Activated B cell treated with CpG ODN at 0.5 μM for 24 hours (primary cell): ENCODE measurements at regions not wholly inside any gene's neighbourhood (a gene's known extent, or its start where the extent isn't known, plus 50 kb on each side); places are given as distances from the start of the nearest gene placed in this dataset.

Experiments used
- ATAC-seq: fragments of 200-7000 bp; cut with Tn5 transposase; one replicate; pipeline ENCODE4 v1.10.0; 2021; ENCODE audit warnings: low read depth, mild to moderate bottlenecking, moderate library complexity
- CTCF ChIA-PET: fragments of 350-600 bp; sonication (Branson Sonifier 250); formaldehyde crosslinking; loops from one replicate; lab custom pipeline; 2021; ENCODE audit warnings: antibody characterized with exemption; lab: Charles Lee
- POLR2A ChIA-PET: fragments of 350-600 bp; sonication (Branson Sonifier 250); formaldehyde crosslinking; loops from one replicate; lab custom pipeline; 2021; ENCODE audit warnings: antibody characterized with exemption; lab: Charles Lee
- DNase-seq: peaks from one replicate; pipeline ENCODE4 v3.0.0; 2022
- H3K27ac Mint-ChIP-seq: one replicate; pipeline ENCODE4 v1.8.0; 2020; ENCODE audit warnings: mixed read lengths
- H3K27me3 Mint-ChIP-seq: one replicate; pipeline ENCODE4 v1.8.0; 2021; ENCODE audit warnings: mixed read lengths
- H3K36me3 Mint-ChIP-seq: one replicate; pipeline ENCODE4 v1.8.0; 2021; ENCODE audit warnings: low read depth, mixed read lengths
- H3K4me1 Mint-ChIP-seq: one replicate; pipeline ENCODE4 v1.8.0; 2021; ENCODE audit warnings: mixed read lengths
- H3K4me3 Mint-ChIP-seq: one replicate; pipeline ENCODE4 v1.8.0; 2020; ENCODE audit warnings: mild to moderate bottlenecking, mixed read lengths
- H3K9me3 Mint-ChIP-seq: one replicate; pipeline ENCODE4 v1.8.0; 2020; ENCODE audit warnings: mixed read lengths
- intact Hi-C: fragments of 100-400 bp; cut with micrococcal nuclease; formaldehyde crosslinking; loops from one replicate; pipeline ENCODE4 v1.15.1; 2024
- TF ChIP-seq, protein P1 (sequence below): fragments of 200-600 bp; IDR thresholded peaks from one replicate; pipeline ENCODE4 v1.8.0; 2022; ENCODE audit warnings: antibody characterized with exemption, mild to moderate bottlenecking

DNA sequence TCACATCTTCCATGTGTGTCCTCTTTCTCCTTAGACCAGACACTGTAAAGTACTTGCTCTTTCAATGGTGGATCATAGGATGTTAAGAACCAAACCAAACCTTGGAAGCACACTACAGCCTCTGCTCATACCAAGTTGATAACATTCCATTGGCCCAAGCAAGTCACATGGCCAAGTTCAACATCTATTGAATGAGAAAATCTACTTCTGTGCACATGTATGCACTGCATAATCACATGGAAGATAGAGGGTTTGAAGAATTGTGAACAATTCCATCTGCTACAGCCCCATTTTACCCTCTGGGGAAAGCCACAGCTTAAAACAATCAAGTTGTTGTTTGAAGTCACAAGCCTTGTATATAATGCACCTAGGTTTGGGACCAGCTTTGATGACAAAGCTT is 68.2 kb downstream of the MFAP3 start:
- H3K36me3 Mint-ChIP-seq, result no peaks in the 10 kb centered on the region
- H3K4me3 Mint-ChIP-seq, result no peak overlapping the region
- ATAC-seq (no peak), DNase-seq (no peak)
- peaks cover 13% of the 10 kb centered on the region for H3K27me3 Mint-ChIP-seq
- H3K9me3 Mint-ChIP-seq, result no peaks in the 10 kb centered on the region
- H3K27ac Mint-ChIP-seq, result no peak overlapping the region
- CTCF ChIA-PET, result no interaction called here
- intact Hi-C loops, result no loop called here
- POLR2A ChIA-PET, result no interaction called here
- TF ChIP-seq, protein P1, sequence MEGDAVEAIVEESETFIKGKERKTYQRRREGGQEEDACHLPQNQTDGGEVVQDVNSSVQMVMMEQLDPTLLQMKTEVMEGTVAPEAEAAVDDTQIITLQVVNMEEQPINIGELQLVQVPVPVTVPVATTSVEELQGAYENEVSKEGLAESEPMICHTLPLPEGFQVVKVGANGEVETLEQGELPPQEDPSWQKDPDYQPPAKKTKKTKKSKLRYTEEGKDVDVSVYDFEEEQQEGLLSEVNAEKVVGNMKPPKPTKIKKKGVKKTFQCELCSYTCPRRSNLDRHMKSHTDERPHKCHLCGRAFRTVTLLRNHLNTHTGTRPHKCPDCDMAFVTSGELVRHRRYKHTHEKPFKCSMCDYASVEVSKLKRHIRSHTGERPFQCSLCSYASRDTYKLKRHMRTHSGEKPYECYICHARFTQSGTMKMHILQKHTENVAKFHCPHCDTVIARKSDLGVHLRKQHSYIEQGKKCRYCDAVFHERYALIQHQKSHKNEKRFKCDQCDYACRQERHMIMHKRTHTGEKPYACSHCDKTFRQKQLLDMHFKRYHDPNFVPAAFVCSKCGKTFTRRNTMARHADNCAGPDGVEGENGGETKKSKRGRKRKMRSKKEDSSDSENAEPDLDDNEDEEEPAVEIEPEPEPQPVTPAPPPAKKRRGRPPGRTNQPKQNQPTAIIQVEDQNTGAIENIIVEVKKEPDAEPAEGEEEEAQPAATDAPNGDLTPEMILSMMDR, result no peak
- H3K4me1 Mint-ChIP-seq, result no peaks in the 10 kb centered on the region

DNA sequence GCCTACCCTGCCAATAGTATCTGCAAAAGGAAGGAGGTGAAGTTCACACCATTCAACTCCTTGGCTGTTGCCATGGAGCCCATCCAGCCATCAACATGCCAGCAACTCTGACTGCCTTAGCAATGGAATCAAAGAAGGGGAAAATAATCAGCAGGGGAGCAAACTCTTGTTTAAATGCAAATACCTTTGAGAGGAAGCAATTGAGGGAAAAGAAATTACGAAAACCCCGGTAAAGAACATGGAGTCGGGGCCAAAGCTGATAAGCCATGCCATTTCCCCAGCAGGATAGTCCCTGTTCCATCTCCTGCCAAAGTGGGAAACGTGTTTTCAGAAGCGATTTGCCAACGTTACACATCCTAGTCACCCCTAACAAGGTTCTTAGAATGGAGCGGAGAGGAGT is 69.0 kb downstream of the MFAP3 start:
- no peaks in the 10 kb centered on the region for H3K9me3 Mint-ChIP-seq
- ChIA-PET CTCF (no interaction called here), POLR2A (no interaction called here)
- intact Hi-C loops, result no loop called here
- no peak overlapping the region for H3K4me3 Mint-ChIP-seq
- TF ChIP-seq, protein P1, result no peak
- H3K36me3 Mint-ChIP-seq, result no peaks in the 10 kb centered on the region
- DNase-seq (no peak), ATAC-seq (no peak)
- no peaks in the 10 kb centered on the region for H3K4me1 Mint-ChIP-seq
- no peak overlapping the region for H3K27ac Mint-ChIP-seq
- H3K27me3 Mint-ChIP-seq, result peaks cover 14% of the 10 kb centered on the region

DNA sequence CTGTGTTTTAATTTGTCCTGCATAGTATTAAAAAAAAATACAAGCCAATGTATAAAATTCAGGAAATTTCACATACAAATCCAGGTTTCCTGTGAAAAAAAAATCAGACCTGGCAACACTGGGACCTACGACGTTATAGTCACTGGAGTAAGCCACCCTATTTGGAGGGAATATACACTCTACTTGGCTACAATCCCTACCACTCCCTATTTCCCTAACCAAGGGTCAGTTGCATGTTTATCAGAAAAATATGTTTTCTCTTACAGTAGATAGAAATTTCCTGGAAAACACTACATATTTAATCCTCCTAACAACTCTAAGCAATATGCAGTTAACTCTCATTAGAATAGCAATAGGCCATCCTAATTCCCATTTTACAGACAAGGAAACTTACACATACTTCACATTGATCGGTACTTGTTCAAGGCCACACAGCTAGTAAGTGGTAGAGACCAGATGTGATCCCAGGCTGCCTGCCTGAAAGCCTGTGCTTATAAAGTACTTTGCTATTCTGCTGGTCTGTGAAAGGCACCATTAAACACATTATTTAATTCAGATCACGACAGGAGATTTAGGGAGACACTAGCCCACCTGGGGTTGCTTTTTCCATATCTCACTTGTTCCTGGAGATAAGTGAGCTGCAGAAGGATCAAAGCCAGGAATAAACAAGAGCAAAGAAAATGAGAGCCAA is 70.8 kb downstream of the MFAP3 start:
- DNase-seq (no peak), ATAC-seq (no peak)
- Mint-ChIP-seq H3K36me3 (no peaks in the 10 kb centered on the region), H3K27ac (no peak overlapping the region), H3K9me3 (no peaks in the 10 kb centered on the region), H3K4me1 (no peaks in the 10 kb centered on the region), H3K27me3 (peaks cover 12% of the 10 kb centered on the region), H3K4me3 (no peak overlapping the region)
- intact Hi-C loops, result no loop called here
- ChIA-PET CTCF (no interaction called here), POLR2A (no interaction called here)
- TF ChIP-seq, protein P1, result no peak

DNA sequence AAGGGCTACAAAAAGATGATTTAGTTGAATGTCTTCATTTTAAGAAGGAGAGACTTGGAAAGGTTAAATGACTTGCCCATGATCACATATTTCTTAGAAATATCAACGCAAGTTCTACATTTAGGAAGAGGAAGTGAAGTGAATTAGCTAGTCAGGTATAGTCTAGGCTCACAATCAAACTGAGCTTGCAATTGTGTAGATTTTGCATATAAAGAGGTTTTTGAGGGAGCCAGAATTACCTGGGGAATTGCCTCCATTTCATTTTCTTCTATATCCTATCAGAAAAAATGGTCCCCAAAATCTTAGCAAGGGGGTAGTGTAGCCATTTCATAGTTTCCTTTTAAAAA is 71.3 kb downstream of the MFAP3 start:
- TF ChIP-seq, protein P1, result no peak
- CTCF ChIA-PET, result no interaction called here
- POLR2A ChIA-PET, result no interaction called here
- ATAC-seq, result no peak
- H3K27me3 Mint-ChIP-seq, result peaks cover 11% of the 10 kb centered on the region
- DNase-seq, result no peak
- intact Hi-C loops, result no loop called here
- no peaks in the 10 kb centered on the region for H3K4me1 Mint-ChIP-seq
- no peak overlapping the region for H3K27ac Mint-ChIP-seq
- no peaks in the 10 kb centered on the region for H3K9me3 Mint-ChIP-seq
- H3K4me3 Mint-ChIP-seq, result no peak overlapping the region
- H3K36me3 Mint-ChIP-seq, result no peaks in the 10 kb centered on the region

DNA sequence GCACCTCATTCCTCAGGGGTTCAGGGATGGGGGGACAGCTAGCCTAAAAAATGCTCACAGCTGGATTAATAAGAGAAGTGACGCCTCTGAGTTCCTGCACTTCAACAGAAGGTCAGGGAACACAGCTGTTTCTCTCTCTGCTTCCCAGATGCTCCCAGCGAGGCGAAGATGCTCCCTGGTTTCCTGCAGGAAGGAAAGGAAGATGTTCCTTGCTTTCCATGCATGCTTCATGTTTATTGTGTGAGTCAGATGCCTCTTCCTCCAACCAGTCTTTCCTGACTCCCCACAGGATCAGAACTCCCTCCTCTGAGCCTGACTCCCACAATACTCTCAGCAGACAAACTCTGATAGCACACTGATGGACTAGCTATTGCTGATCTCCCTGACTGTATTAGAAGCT is 71.9 kb downstream of the MFAP3 start:
- Mint-ChIP-seq H3K4me1 (no peaks in the 10 kb centered on the region), H3K27ac (no peak overlapping the region), H3K27me3 (peaks cover 13% of the 10 kb centered on the region), H3K9me3 (no peaks in the 10 kb centered on the region), H3K36me3 (no peaks in the 10 kb centered on the region), H3K4me3 (no peak overlapping the region)
- TF ChIP-seq, protein P1, result no peak
- intact Hi-C loops, result no loop called here
- ChIA-PET CTCF (no interaction called here), POLR2A (no interaction called here)
- ATAC-seq (no peak), DNase-seq (no peak)
